Activated B cell treated with CpG ODN at 0.5 μM for 24 hours (primary cell): ENCODE measurements at regions not wholly inside any gene's neighbourhood (a gene's known extent, or its start where the extent isn't known, plus 50 kb on each side); places are given as distances from the start of the nearest gene placed in this dataset.

ENCODE experiments used
- ATAC-seq: fragments of 200-7000 bp; cut with Tn5 transposase; one replicate; pipeline ENCODE4 v1.10.0; 2021; ENCODE audit warnings: low read depth, mild to moderate bottlenecking, moderate library complexity
- CTCF ChIA-PET: fragments of 350-600 bp; sonication (Branson Sonifier 250); formaldehyde crosslinking; loops from one replicate; lab custom pipeline; 2021; ENCODE audit warnings: antibody characterized with exemption; lab: Charles Lee
- POLR2A ChIA-PET: fragments of 350-600 bp; sonication (Branson Sonifier 250); formaldehyde crosslinking; loops from one replicate; lab custom pipeline; 2021; ENCODE audit warnings: antibody characterized with exemption; lab: Charles Lee
- DNase-seq: peaks from one replicate; pipeline ENCODE4 v3.0.0; 2022
- H3K27ac Mint-ChIP-seq: one replicate; pipeline ENCODE4 v1.8.0; 2020; ENCODE audit warnings: mixed read lengths
- H3K27me3 Mint-ChIP-seq: one replicate; pipeline ENCODE4 v1.8.0; 2021; ENCODE audit warnings: mixed read lengths
- H3K36me3 Mint-ChIP-seq: one replicate; pipeline ENCODE4 v1.8.0; 2021; ENCODE audit warnings: low read depth, mixed read lengths
- H3K4me1 Mint-ChIP-seq: one replicate; pipeline ENCODE4 v1.8.0; 2021; ENCODE audit warnings: mixed read lengths
- H3K4me3 Mint-ChIP-seq: one replicate; pipeline ENCODE4 v1.8.0; 2020; ENCODE audit warnings: mild to moderate bottlenecking, mixed read lengths
- H3K9me3 Mint-ChIP-seq: one replicate; pipeline ENCODE4 v1.8.0; 2020; ENCODE audit warnings: mixed read lengths
- CTCF ChIP-seq: fragments of 200-600 bp; IDR thresholded peaks from one replicate; pipeline ENCODE4 v1.8.0; 2022; ENCODE audit warnings: antibody characterized with exemption, mild to moderate bottlenecking
- intact Hi-C: fragments of 100-400 bp; cut with micrococcal nuclease; formaldehyde crosslinking; loops from one replicate; pipeline ENCODE4 v1.15.1; 2024

GRCh38 chr5:32501071-32502002 is 56.8 kb upstream of the ZFR start:
- no peak for ATAC-seq
- intact Hi-C loops = no loop called here
- no peak for TF ChIP-seq CTCF
- Mint-ChIP-seq H3K4me3 (no peak overlapping the region), H3K27ac (no peak overlapping the region), H3K36me3 (no peaks in the 10 kb centered on the region), H3K9me3 (no peaks in the 10 kb centered on the region), H3K4me1 (peaks cover 15% of the 10 kb centered on the region), H3K27me3 (peaks cover 30% of the 10 kb centered on the region)
- POLR2A ChIA-PET = interaction anchor here (0.6 kb wide), 1 partner anchor 81 kb away, joined by 5 read pairs; no protein-coding TSS in a partner anchor
- DNase-seq = no peak
- CTCF ChIA-PET = interaction anchor here (1.2 kb wide), 1 partner anchor 89 kb away, joined by 3 read pairs; no protein-coding TSS in a partner anchor

- CTCF ChIA-PET = interaction anchor here (1.5 kb wide), 1 partner anchor 90 kb away, joined by 7 read pairs; no protein-coding TSS in a partner anchor
- DNase-seq (no peak), ATAC-seq (no peak)
- Mint-ChIP-seq H3K9me3 (no peaks in the 10 kb centered on the region), H3K27ac (no peak overlapping the region), H3K4me1 (peaks cover 9% of the 10 kb centered on the region), H3K4me3 (no peak overlapping the region), H3K36me3 (no peaks in the 10 kb centered on the region), H3K27me3 (peaks cover 26% of the 10 kb centered on the region)
- intact Hi-C loops = no loop called here
- POLR2A ChIA-PET = no interaction called here
- no peak for TF ChIP-seq CTCF
Measured at GRCh38 chr5:32500181-32500580, 55.6 kb upstream of the ZFR start.

GRCh38 chr5:32499261-32499660 is 54.7 kb upstream of the ZFR start:
- no peak for ATAC-seq
- ChIA-PET CTCF (interaction anchor here (1.0 to 1.5 kb wide), 3 partner anchors 10 to 91 kb away, joined by 3 to 7 read pairs (median 4); no protein-coding TSS in a partner anchor), POLR2A (no interaction called here)
- DNase-seq = no peak
- Mint-ChIP-seq H3K27ac (no peak overlapping the region), H3K4me3 (no peak overlapping the region), H3K9me3 (no peaks in the 10 kb centered on the region), H3K36me3 (no peaks in the 10 kb centered on the region), H3K27me3 (peaks cover 19% of the 10 kb centered on the region), H3K4me1 (no peaks in the 10 kb centered on the region)
- intact Hi-C loops = no loop called here
- TF ChIP-seq CTCF = no peak

- Mint-ChIP-seq H3K27ac (no peak overlapping the region), H3K4me3 (no peak overlapping the region), H3K36me3 (no peaks in the 10 kb centered on the region), H3K4me1 (no peaks in the 10 kb centered on the region), H3K9me3 (no peaks in the 10 kb centered on the region), H3K27me3 (peaks cover 19% of the 10 kb centered on the region)
- ATAC-seq = no peak
- POLR2A ChIA-PET = no interaction called here
- CTCF ChIA-PET = interaction anchor here (1.0 kb wide), 1 partner anchor 90 kb away, joined by 3 read pairs; no protein-coding TSS in a partner anchor
- TF ChIP-seq CTCF = no peak
- no peak for DNase-seq
- intact Hi-C loops = no loop called here
Measured at GRCh38 chr5:32498484-32498883, 53.9 kb upstream of the ZFR start.

- no peak overlapping the region for H3K27ac Mint-ChIP-seq
- peaks cover 17% of the 10 kb centered on the region for H3K27me3 Mint-ChIP-seq
- no peak overlapping the region for H3K4me3 Mint-ChIP-seq
- no peaks in the 10 kb centered on the region for H3K36me3 Mint-ChIP-seq
- intact Hi-C loops = no loop called here
- ATAC-seq (no peak), DNase-seq (no peak)
- no peak for TF ChIP-seq CTCF
- H3K4me1 Mint-ChIP-seq = no peaks in the 10 kb centered on the region
- ChIA-PET POLR2A (interaction anchor here (0.8 kb wide), 1 partner anchor 9 kb away, joined by 3 read pairs; no protein-coding TSS in a partner anchor), CTCF (interaction anchor here (3.0 kb wide), 1 partner anchor 94 kb away, joined by 14 read pairs; no protein-coding TSS in a partner anchor)
- H3K9me3 Mint-ChIP-seq = no peaks in the 10 kb centered on the region
Measured at GRCh38 chr5:32496104-32496503, 51.6 kb upstream of the ZFR start.
